Left ventricle myocardium inferior (tissue), 1 donor: ENCODE measurements at regions not wholly inside any gene's neighbourhood (a gene's known extent, or its start where the extent isn't known, plus 50 kb on each side); places are given as distances from the start of the nearest gene placed in this dataset.

Source experiments
- DNase-seq: peaks from one replicate; pipeline ENCODE4 v3.0.0-alpha.2; 2020
- H3K27ac ChIP-seq: fragments of 200-600 bp; replicated peaks from 2 replicates; pipeline ENCODE4 v1.8.0; 2021
- H3K27me3 ChIP-seq: fragments of 200-600 bp; 2 replicates; pipeline ENCODE4 v1.8.0; 2021; ENCODE audit warnings: low read depth
- H3K36me3 ChIP-seq: fragments of 200-600 bp; 2 replicates; pipeline ENCODE4 v1.8.0; 2021
- H3K4me1 ChIP-seq: fragments of 200-600 bp; 2 replicates; pipeline ENCODE4 v1.8.0; 2021
- H3K4me3 ChIP-seq: fragments of 200-600 bp; 2 replicates; pipeline ENCODE4 v1.8.0; 2021; ENCODE audit warnings: mild to moderate bottlenecking, moderate library complexity
- H3K9me3 ChIP-seq: fragments of 200-600 bp; replicated peaks from 2 replicates; pipeline ENCODE4 v1.8.0; 2021
- intact Hi-C: fragments of 100-400 bp; cut with micrococcal nuclease; formaldehyde crosslinking; loops from one replicate; pipeline ENCODE4 v1.11.0; 2022
- TF ChIP-seq, protein P1 (sequence below): fragments of 200-600 bp; IDR thresholded peaks from 2 replicates; pipeline ENCODE4 v1.8.0; 2021; ENCODE audit warnings: antibody characterized with exemption, mild to moderate bottlenecking, borderline replicate concordance
- donor health status: DM: no; HTN: yes; CAD: no; lungs with severe emphysema.

GRCh38 chr3:13193320-13194284 lies 120.4 kb upstream of the IQSEC1 start:
- TF ChIP-seq, protein P1, sequence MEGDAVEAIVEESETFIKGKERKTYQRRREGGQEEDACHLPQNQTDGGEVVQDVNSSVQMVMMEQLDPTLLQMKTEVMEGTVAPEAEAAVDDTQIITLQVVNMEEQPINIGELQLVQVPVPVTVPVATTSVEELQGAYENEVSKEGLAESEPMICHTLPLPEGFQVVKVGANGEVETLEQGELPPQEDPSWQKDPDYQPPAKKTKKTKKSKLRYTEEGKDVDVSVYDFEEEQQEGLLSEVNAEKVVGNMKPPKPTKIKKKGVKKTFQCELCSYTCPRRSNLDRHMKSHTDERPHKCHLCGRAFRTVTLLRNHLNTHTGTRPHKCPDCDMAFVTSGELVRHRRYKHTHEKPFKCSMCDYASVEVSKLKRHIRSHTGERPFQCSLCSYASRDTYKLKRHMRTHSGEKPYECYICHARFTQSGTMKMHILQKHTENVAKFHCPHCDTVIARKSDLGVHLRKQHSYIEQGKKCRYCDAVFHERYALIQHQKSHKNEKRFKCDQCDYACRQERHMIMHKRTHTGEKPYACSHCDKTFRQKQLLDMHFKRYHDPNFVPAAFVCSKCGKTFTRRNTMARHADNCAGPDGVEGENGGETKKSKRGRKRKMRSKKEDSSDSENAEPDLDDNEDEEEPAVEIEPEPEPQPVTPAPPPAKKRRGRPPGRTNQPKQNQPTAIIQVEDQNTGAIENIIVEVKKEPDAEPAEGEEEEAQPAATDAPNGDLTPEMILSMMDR: no peak

DNA sequence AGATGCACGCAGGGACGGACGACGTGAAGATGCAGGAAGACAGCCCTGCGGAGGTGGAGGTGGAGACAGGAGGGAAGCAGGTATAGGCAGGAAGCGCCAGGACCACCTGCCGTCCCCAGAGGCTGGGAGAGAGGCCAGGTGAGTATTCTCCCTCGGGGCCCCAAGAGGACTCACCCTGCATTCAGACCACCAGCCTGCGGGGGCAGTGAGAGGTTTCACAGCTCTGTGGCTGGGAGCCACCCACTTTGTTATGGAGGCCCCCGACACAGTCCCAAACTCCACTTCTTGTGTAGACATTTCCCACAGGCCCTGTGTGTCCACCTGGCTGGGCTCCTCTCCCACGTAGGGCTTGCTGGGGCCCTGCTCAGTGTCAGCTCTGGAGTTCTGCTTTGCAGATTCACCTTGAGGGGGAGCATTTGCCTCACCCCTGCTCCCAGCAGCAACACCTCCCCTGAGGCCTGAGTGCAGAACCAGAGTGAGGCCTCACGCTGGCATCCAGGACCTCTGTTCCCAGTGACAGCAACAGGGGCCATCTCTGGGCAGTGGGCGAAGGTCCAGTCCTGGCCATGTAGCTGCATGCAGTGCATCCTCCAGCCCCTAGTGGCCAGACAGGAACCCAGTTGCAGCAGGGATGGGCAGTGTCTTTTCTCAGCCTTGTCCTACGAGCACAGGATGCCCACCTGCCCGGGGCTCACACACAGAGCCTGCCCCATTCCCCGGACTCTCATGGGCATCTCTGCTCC lies 119.4 kb upstream of the IQSEC1 start:
- H3K27ac ChIP-seq: no peak overlapping the region
- H3K27me3 ChIP-seq: peaks cover 52% of the 10 kb centered on the region
- H3K4me1 ChIP-seq: peaks cover 39% of the 10 kb centered on the region
- H3K4me3 ChIP-seq: no peak overlapping the region
- no peak for DNase-seq
- intact Hi-C loops: no loop called here
- peaks cover 5% of the 10 kb centered on the region for H3K9me3 ChIP-seq
- TF ChIP-seq, protein P1: peak; percentile 33
- no peaks in the 10 kb centered on the region for H3K36me3 ChIP-seq

More at GRCh38 chr3:13193320-13194284, 120.4 kb upstream of the IQSEC1 start:
- Histone ChIP-seq H3K9me3 (no peaks in the 10 kb centered on the region), H3K36me3 (no peaks in the 10 kb centered on the region), H3K4me1 (peaks cover 41% of the 10 kb centered on the region), H3K27me3 (peaks cover 56% of the 10 kb centered on the region), H3K4me3 (no peak overlapping the region), H3K27ac (no peak overlapping the region)
- DNase-seq: no peak
- intact Hi-C loops: no loop called here

DNA sequence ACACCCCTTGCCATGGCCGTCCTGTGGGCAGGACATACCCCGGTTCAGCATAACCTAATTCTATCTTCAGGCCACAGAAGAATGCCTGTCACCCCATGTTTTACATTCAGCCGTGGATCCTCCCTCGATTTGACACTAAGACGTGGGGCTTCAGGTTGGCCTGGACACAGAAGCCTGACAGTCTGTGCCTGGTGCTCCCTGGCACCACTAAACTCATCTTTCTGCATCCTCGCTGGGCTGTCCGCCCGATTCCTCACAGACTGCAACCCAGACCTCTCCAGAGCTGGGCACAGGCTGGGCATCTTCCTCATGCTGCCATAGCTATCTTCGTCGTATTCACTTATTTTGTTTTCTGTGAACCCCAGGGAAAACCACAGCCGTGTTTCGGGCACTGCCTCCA lies 117.8 kb upstream of the IQSEC1 start:
- intact Hi-C loops: no loop called here
- no peak overlapping the region for H3K27ac ChIP-seq
- H3K9me3 ChIP-seq: peaks cover 9% of the 10 kb centered on the region
- H3K27me3 ChIP-seq: peaks cover 38% of the 10 kb centered on the region
- no peak for DNase-seq
- H3K36me3 ChIP-seq: no peaks in the 10 kb centered on the region
- TF ChIP-seq, protein P1: no peak
- no peak overlapping the region for H3K4me3 ChIP-seq
- peaks cover 26% of the 10 kb centered on the region for H3K4me1 ChIP-seq

DNA sequence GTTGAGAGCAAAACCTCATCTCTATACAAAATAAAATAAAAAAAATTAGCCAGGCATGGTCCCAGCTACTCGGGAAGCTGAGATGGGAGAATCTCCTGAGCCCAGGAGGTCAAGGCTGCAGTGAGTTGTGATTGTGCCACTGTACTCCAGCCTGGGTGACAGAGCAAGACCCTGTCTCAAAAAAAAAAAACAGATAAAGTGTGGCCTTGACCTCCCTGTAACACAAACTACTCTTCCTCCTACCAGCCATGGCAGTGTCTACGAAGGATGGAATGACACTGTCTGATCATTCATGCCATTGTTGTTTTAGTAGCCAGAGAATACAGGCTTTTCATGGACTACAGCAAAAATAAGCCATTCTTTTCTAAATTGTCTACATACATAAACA lies 117.1 kb upstream of the IQSEC1 start:
- TF ChIP-seq, protein P1: no peak
- Histone ChIP-seq H3K4me1 (peaks cover 25% of the 10 kb centered on the region), H3K9me3 (peaks cover 9% of the 10 kb centered on the region), H3K27ac (no peak overlapping the region), H3K4me3 (no peak overlapping the region), H3K27me3 (peaks cover 31% of the 10 kb centered on the region), H3K36me3 (no peaks in the 10 kb centered on the region)
- no peak for DNase-seq
- intact Hi-C loops: no loop called here

- Histone ChIP-seq H3K4me1 (peaks cover 25% of the 10 kb centered on the region), H3K27ac (no peak overlapping the region), H3K36me3 (no peaks in the 10 kb centered on the region), H3K27me3 (peaks cover 26% of the 10 kb centered on the region), H3K4me3 (no peak overlapping the region), H3K9me3 (peaks cover 10% of the 10 kb centered on the region)
- intact Hi-C loops: no loop called here
- TF ChIP-seq, protein P1: no peak
- DNase-seq: no peak
Measured at GRCh38 chr3:13189639-13190377, 116.6 kb upstream of the IQSEC1 start.
